H1 (cell line): ENCODE measurements at regions not wholly inside any gene's neighbourhood (a gene's known extent, or its start where the extent isn't known, plus 50 kb on each side); places are given as distances from the start of the nearest gene placed in this dataset.

Source experiments
- CTCF ChIA-PET: fragments of 300-600 bp; sonication (Branson Sonifier 250); formaldehyde crosslinking; loops from one replicate; lab custom pipeline; 2021; ENCODE audit not compliant: partially characterized antibody; lab: Charles Lee
- POLR2A ChIA-PET: fragments of 300-600 bp; sonication (Branson Sonifier 250); formaldehyde crosslinking; loops from one replicate; lab custom pipeline; 2021; ENCODE audit warnings: inconsistent platforms; ENCODE audit not compliant: partially characterized antibody; lab: Charles Lee
- DNase-seq, 2 experiments: peaks; one replicate each; pipeline versions ENCODE4 v3.0.0 to v3.0.0-alpha.2; 2010 to 2022; ENCODE audit warnings: low spot score in 2 of 2, low read depth in 1 of 2, mixed read lengths in 1 of 2
- FAIRE-seq: peaks from 2 replicates; lab custom pipeline; 2011; peaks lifted over from hg19 to GRCh38; lab: Jason Lieb, UNC
- H2AFZ ChIP-seq: 2 replicates; pipeline ENCODE4 v1.8.1; 2012; ENCODE audit warnings: low read length, inconsistent platforms
- H2AK5ac ChIP-seq: 2 replicates; pipeline ENCODE4 v1.6.1; 2013; ENCODE audit warnings: low read depth, low read length
- H2BK120ac ChIP-seq: replicated peaks from 2 replicates; pipeline ENCODE3; 2013; ENCODE audit warnings: low read depth, low read length, inconsistent platforms
- H2BK12ac ChIP-seq: 2 replicates; pipeline ENCODE4 v1.6.1; 2013; ENCODE audit warnings: low read depth, low read length
- H2BK15ac ChIP-seq: 2 replicates; pipeline ENCODE4 v1.6.1; 2013; ENCODE audit warnings: low read length
- H2BK20ac ChIP-seq: 2 replicates; pipeline ENCODE4 v1.6.1; 2013; ENCODE audit warnings: low read length
- H2BK5ac ChIP-seq: 2 replicates; pipeline ENCODE4 v1.6.1; 2013; ENCODE audit warnings: low read depth, low read length
- H3K14ac ChIP-seq: 2 replicates; pipeline ENCODE4 v1.6.1; 2013; ENCODE audit warnings: inconsistent platforms; ENCODE audit not compliant: insufficient read length
- H3K18ac ChIP-seq: 2 replicates; pipeline ENCODE4 v1.6.1; 2013; ENCODE audit warnings: low read length; ENCODE audit errors: extremely low read depth
- H3K23ac ChIP-seq: 2 replicates; pipeline ENCODE4 v1.6.1; 2013; ENCODE audit warnings: inconsistent platforms; ENCODE audit not compliant: insufficient read length
- H3K23me2 ChIP-seq: 2 replicates; pipeline ENCODE4 v1.6.1; 2013; ENCODE audit warnings: low read depth, low read length
- H3K27ac ChIP-seq: 2 replicates; pipeline ENCODE4 v1.6.1; 2011; ENCODE audit warnings: low read depth, low read length, inconsistent platforms
- H3K27me3 ChIP-seq, 4 experiments: replicated peaks in 1 of 4; 1 replicate in 1 of 4; 2 replicates in 3 of 4; pipeline versions ENCODE4 v1.6.1 to v1.8.1; 2011 to 2013; ENCODE audit warnings: low read length in 3 of 4, mild to moderate bottlenecking in 3 of 4, inconsistent platforms in 2 of 4, mixed read lengths in 2 of 4, moderate library complexity in 1 of 4; ENCODE audit not compliant: control insufficient read depth in 3 of 4, insufficient read depth in 3 of 4; ENCODE audit errors: extremely low read depth in 1 of 4
- H3K36me3 ChIP-seq, 4 experiments: 2 replicates each; pipeline versions ENCODE4 v1.6.1 to v1.8.1; 2011 to 2013; ENCODE audit warnings: mild to moderate bottlenecking in 4 of 4, low read length in 3 of 4, moderate library complexity in 2 of 4, control low read depth in 1 of 4, inconsistent platforms in 1 of 4; ENCODE audit not compliant: insufficient read depth in 4 of 4, control insufficient read depth in 2 of 4
- H3K4ac ChIP-seq: replicated peaks from 2 replicates; pipeline ENCODE3; 2013; ENCODE audit warnings: low read length, low read depth, mixed read lengths, inconsistent platforms; ENCODE audit not compliant: insufficient read length
- H3K4me1 ChIP-seq, 4 experiments: replicated peaks in 1 of 4; 1 replicate in 1 of 4; 2 replicates in 3 of 4; pipeline versions ENCODE4 v1.6.1 to v1.8.1; 2011 to 2013; ENCODE audit warnings: low read length in 3 of 4, inconsistent platforms in 2 of 4, mixed read lengths in 1 of 4; ENCODE audit not compliant: insufficient read depth in 4 of 4, control insufficient read depth in 3 of 4
- H3K4me2 ChIP-seq, 2 experiments: 2 replicates each; pipeline versions ENCODE4 v1.6.1 to v1.8.1; 2011 to 2013; ENCODE audit warnings: low read depth in 2 of 2, low read length in 2 of 2, control low read depth in 1 of 2, inconsistent platforms in 1 of 2, mild to moderate bottlenecking in 1 of 2; ENCODE audit not compliant: insufficient read depth in 1 of 2
- H3K4me3 ChIP-seq, 4 experiments: fragments of 200-600, 300-600 bp in 1 of 4; sonication (generic), shearing (Covaris generic), sonication (Bioruptor Twin) in 1 of 4; 2 replicates each; pipeline versions ENCODE4 v1.5.1 to v1.8.1; 2011 to 2016; ENCODE audit warnings: low read length in 4 of 4, low read depth in 3 of 4, control low read depth in 2 of 4, inconsistent platforms in 2 of 4, mild to moderate bottlenecking in 2 of 4, mixed read lengths in 1 of 4, moderate library complexity in 1 of 4; ENCODE audit not compliant: insufficient read depth in 2 of 4; ENCODE audit errors: extremely low read depth in 1 of 4
- H3K56ac ChIP-seq: replicated peaks from 2 replicates; pipeline ENCODE3; 2013; ENCODE audit warnings: low read depth, mild to moderate bottlenecking, mixed read lengths, low read length, inconsistent platforms; ENCODE audit not compliant: insufficient read length
- H3K79me1 ChIP-seq: 2 replicates; pipeline ENCODE4 v1.6.1; 2013; ENCODE audit warnings: low read depth, low read length, control low read depth
- H3K79me2 ChIP-seq, 2 experiments: 2 replicates each; pipeline versions ENCODE4 v1.6.1 to v1.8.1; 2012 to 2013; ENCODE audit warnings: low read length in 2 of 2, mild to moderate bottlenecking in 2 of 2, inconsistent platforms in 1 of 2; ENCODE audit not compliant: insufficient read depth in 2 of 2, control insufficient read depth in 1 of 2
- H3K9ac ChIP-seq, 4 experiments: replicated peaks in 1 of 4; 1 replicate in 1 of 4; 2 replicates in 3 of 4; pipeline versions ENCODE4 v1.6.1 to v1.8.1; 2011 to 2013; ENCODE audit warnings: low read depth in 3 of 4, low read length in 3 of 4, control low read depth in 2 of 4, mild to moderate bottlenecking in 2 of 4, moderate library complexity in 2 of 4, inconsistent platforms in 1 of 4; ENCODE audit errors: extremely low read depth in 1 of 4
- H3K9me3 ChIP-seq, 2 experiments: 2 replicates each; pipeline versions ENCODE4 v1.6.1 to v1.8.1; 2012 to 2013; ENCODE audit warnings: mild to moderate bottlenecking in 2 of 2, moderate library complexity in 2 of 2, control low read depth in 1 of 2, inconsistent platforms in 1 of 2, low read depth in 1 of 2, low read length in 1 of 2, mixed read lengths in 1 of 2; ENCODE audit not compliant: insufficient read depth in 2 of 2
- H4K20me1 ChIP-seq, 2 experiments: replicated peaks in 1 of 2; 2 replicates each; pipeline versions ENCODE3 to v1.8.1; 2011 to 2013; ENCODE audit warnings: inconsistent platforms in 2 of 2, low read length in 2 of 2, mild to moderate bottlenecking in 1 of 2; ENCODE audit not compliant: insufficient read depth in 2 of 2, control insufficient read depth in 1 of 2
- H4K5ac ChIP-seq: 2 replicates; pipeline ENCODE4 v1.6.1; 2013; ENCODE audit warnings: low read length, low read depth, mixed read lengths, inconsistent platforms; ENCODE audit not compliant: insufficient read length
- H4K8ac ChIP-seq: 2 replicates; pipeline ENCODE4 v1.8.0; 2013; ENCODE audit warnings: mild to moderate bottlenecking, moderate library complexity, low read length, inconsistent platforms; ENCODE audit not compliant: insufficient read depth; ENCODE audit errors: extremely low read depth
- H4K91ac ChIP-seq: replicated peaks from 2 replicates; pipeline ENCODE3; 2013; ENCODE audit warnings: low read length, mixed read lengths, inconsistent platforms; ENCODE audit not compliant: insufficient read length
- ATF2 ChIP-seq: IDR thresholded peaks from 2 replicates; pipeline ENCODE4 v1.6.1; 2012; ENCODE audit warnings: low read length, inconsistent platforms
- HDAC2 ChIP-seq, 2 experiments: fragments of 300-600 bp in 1 of 2; sonication (generic) in 1 of 2; IDR thresholded peaks; 2 replicates each; pipeline ENCODE4 v1.6.1; 2011 to 2012; ENCODE audit warnings: low read depth in 2 of 2, low read length in 2 of 2, mild to moderate bottlenecking in 2 of 2, moderate library complexity in 2 of 2, borderline replicate concordance in 1 of 2, inconsistent platforms in 1 of 2
- JUN ChIP-seq: IDR thresholded peaks from 2 replicates; pipeline ENCODE4 v1.6.1; 2011; ENCODE audit warnings: low read depth, mild to moderate bottlenecking, improper control_type of control experiment, low read length
- POLR2AphosphoS5 ChIP-seq: IDR thresholded peaks from 2 replicates; pipeline ENCODE4 v1.6.1; 2011; ENCODE audit warnings: low read depth, low read length
- SUZ12 ChIP-seq: fragments of 200-600 bp; sonication (generic); IDR thresholded peaks from 2 replicates; pipeline ENCODE4 v1.6.1; 2012; ENCODE audit warnings: mild to moderate bottlenecking, inconsistent platforms, low read length, moderate library complexity, mixed read lengths
- TAF7 ChIP-seq: optimal IDR thresholded peaks from 2 replicates; pipeline ENCODE3; 2011; ENCODE audit warnings: low read depth, mild to moderate bottlenecking, inconsistent platforms, low read length, moderate library complexity, borderline replicate concordance
- WGBS, 2 experiments: shearing (Covaris generic) in 1 of 2; methylation state at CpG; one replicate each; pipeline versions ENCODE4 v1.1.6 to v1.1.7; 2013 to 2015; ENCODE audit warnings: low lambda C conversion rate in 2 of 2, mixed read lengths in 2 of 2, inconsistent platforms in 1 of 2, low coverage in 1 of 2, missing lambda C conversion rate in 1 of 2; ENCODE audit not compliant: insufficient replicate concordance in 2 of 2, insufficient coverage in 1 of 2, insufficient read length in 1 of 2; ENCODE audit errors: extremely low coverage in 1 of 2, missing lambda C conversion rate in 1 of 2; 5-methylcytosine and 5-hydroxymethylcytosine counted together

- FAIRE-seq (no peak), DNase-seq (no peak)
- H3K27ac ChIP-seq = no peak overlapping the region
- no peaks in the 10 kb centered on the region for H3K36me3 ChIP-seq
- no peak overlapping the region for H3K14ac ChIP-seq
- H2BK20ac ChIP-seq = no peak overlapping the region
- H3K9ac ChIP-seq = no peak overlapping the region
- ChIA-PET CTCF (no interaction called here), POLR2A (no interaction called here)
- H3K4me3 ChIP-seq = no peak overlapping the region
- no peak overlapping the region for H4K91ac ChIP-seq
- H2BK5ac ChIP-seq = no peak overlapping the region
- no peak overlapping the region for H3K4me2 ChIP-seq
- no peaks in the 10 kb centered on the region for H3K79me2 ChIP-seq
- no peak overlapping the region for H2BK120ac ChIP-seq
- no peak overlapping the region for H2BK12ac ChIP-seq
- no peaks in the 10 kb centered on the region for H3K23me2 ChIP-seq
- no peaks in the 10 kb centered on the region for H3K79me1 ChIP-seq
- H3K27me3 ChIP-seq = no peaks in the 10 kb centered on the region
- H3K4ac ChIP-seq = no peak overlapping the region
- H3K4me1 ChIP-seq = no peaks in the 10 kb centered on the region
- H3K56ac ChIP-seq = no peak overlapping the region
- H4K8ac ChIP-seq = no peak overlapping the region
- H4K5ac ChIP-seq = no peak overlapping the region
- no peak overlapping the region for H2BK15ac ChIP-seq
- no peaks in the 10 kb centered on the region for H3K9me3 ChIP-seq
- no peak overlapping the region for H3K23ac ChIP-seq
- no peak overlapping the region for H2AFZ ChIP-seq
- H2AK5ac ChIP-seq = no peak overlapping the region
- TF ChIP-seq JUN (no peak), HDAC2 (IDR thresholded peaks at IDR 0.05; ENCODE audit: borderline replicate concordance in 1 of 2, low read depth in 2 of 2, low read length in 2 of 2) (no peak), ATF2 (no peak), POLR2AphosphoS5 (no peak), TAF7 (no peak), SUZ12 (no peak)
- no peak overlapping the region for H3K18ac ChIP-seq
- H4K20me1 ChIP-seq = no peaks in the 10 kb centered on the region
- 96% methylated on average over 3 of the region's 3 CpGs; no CpG with 5 or more reads in 1 of the 2 experiments for WGBS, 2 experiments
Observed at GRCh38 chr7:10040674-10041073, 933.0 kb upstream of the PHF14 start.
